H1 (cell line): ENCODE measurements at regions not wholly inside any gene's neighbourhood (a gene's known extent, or its start where the extent isn't known, plus 50 kb on each side); places are given as distances from the start of the nearest gene placed in this dataset.

Experiments
- CTCF ChIP-seq, 3 experiments: IDR thresholded peaks; 1 replicate in 2 of 3; 2 replicates in 1 of 3; pipeline versions ENCODE4 v1.5.1 to v1.6.1; 2011; ENCODE audit warnings: low read length in 3 of 3, mild to moderate bottlenecking in 3 of 3, inconsistent platforms in 2 of 3, low read depth in 1 of 3, moderate library complexity in 1 of 3; ENCODE audit not compliant: insufficient read depth in 1 of 3; ENCODE audit errors: control extremely low read depth in 1 of 3
- EP300 ChIP-seq, 2 experiments: IDR thresholded peaks; 1 replicate in 1 of 2; 2 replicates in 1 of 2; pipeline ENCODE4 v1.6.1; 2011 to 2012; ENCODE audit warnings: low read depth in 2 of 2, low read length in 2 of 2, mild to moderate bottlenecking in 2 of 2, borderline replicate concordance in 1 of 2, inconsistent platforms in 1 of 2, moderate library complexity in 1 of 2
- POLR2A ChIP-seq, 2 experiments: IDR thresholded peaks; 1 replicate in 1 of 2; 2 replicates in 1 of 2; pipeline ENCODE4 v1.6.1; 2011; ENCODE audit warnings: low read depth in 2 of 2, low read length in 2 of 2, mild to moderate bottlenecking in 2 of 2; ENCODE audit errors: control extremely low read depth in 1 of 2
- RXRA ChIP-seq: IDR thresholded peaks from 2 replicates; pipeline ENCODE4 v1.6.1; 2011; ENCODE audit warnings: low read depth, mild to moderate bottlenecking, low read length, moderate library complexity; ENCODE audit not compliant: insufficient read depth

DNA sequence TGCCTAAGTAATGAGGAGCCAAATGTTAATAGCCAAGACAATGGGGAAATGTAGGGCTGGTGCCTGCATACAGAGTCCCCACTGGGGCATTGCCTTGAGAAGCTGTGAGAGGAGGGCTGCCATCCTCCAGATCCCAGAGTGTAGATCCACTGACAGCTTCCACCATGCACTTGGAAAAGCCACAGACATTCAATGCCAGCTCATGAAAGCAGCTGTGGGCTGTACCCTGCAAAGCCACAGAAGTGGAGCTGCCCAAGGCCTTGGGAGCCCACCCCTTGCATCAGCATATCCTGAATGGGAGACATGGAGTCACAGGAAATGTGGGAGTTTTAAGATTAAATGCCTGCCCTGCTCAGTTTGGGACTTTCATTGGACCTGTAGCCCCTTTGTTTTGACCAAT lies 244.7 kb downstream of the BTG1 start:
- TF ChIP-seq EP300 (IDR thresholded peaks at IDR 0.05; ENCODE audit: borderline replicate concordance in 1 of 2, low read depth in 2 of 2, low read length in 2 of 2), result no peak
- TF ChIP-seq CTCF (IDR thresholded peaks at IDR 0.05; ENCODE audit: control extremely low read depth in 1 of 3, insufficient read depth in 1 of 3, low read depth in 1 of 3, low read length in 3 of 3), result no peak
- TF ChIP-seq POLR2A (IDR thresholded peaks at IDR 0.05; ENCODE audit: control extremely low read depth in 1 of 2, low read depth in 2 of 2, low read length in 2 of 2), result no peak
- no peak for TF ChIP-seq RXRA
